ENCODE measurements at regions not wholly inside any gene's neighbourhood (a gene's known extent, or its start where the extent isn't known, plus 50 kb on each side); places are given as distances from the start of the nearest gene placed in this dataset.

DNA sequence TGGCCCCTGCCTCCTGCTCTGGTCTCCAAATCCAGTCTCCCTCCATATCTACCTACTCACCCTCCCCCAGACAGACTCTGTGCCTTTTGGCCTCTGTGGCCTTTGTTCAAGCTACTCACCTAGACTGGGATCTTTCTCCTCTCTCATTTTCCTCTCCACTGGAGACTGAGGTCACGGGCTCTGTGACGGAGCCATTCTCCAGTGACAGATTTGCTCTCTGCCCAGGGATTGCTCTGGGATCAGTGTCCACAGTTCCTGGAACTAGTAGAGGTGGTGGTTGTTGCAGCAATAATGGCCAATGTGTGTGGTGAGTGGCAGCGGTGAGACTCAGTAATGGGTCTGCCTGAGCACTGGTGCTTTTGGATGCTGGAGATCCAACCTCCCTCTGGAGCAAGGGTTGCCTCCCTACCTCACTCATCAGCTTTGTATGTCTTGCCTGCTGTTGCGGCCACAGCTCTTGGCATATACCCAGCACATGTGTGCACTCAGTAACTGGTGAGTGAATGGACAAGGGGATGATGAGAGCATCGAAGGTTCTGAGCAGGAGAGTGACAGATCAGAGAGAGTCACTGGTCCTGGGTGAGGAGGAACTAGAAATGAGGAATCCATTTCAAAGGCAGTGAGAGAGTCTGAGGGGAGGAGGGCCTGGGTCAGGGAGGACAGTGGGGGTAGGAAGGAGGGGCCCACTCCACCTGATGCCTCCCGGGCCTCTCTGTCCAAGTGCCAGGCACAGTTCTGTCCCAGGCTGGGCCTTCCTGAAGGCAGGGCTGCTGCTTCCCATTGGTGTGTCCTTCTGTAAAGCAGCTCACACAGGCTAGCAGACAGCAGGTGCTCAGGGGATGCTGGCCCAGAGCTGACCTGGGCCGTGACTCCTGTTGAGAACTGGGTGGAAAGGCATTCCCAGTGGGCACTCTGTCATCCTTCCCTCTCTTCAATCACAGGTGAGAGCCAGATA lies 96.5 kb upstream of the PITX1 start:
- TF ChIP-seq EZH2 (IDR thresholded peaks at IDR 0.05; ENCODE audit: insufficient read depth, poor library complexity, severe bottlenecking), result no peak
- no peak for TF ChIP-seq EZH2phosphoT487 (IDR thresholded peaks at IDR 0.05; ENCODE audit: insufficient read depth, low read depth)
